Esophagus squamous epithelium (tissue), 5 donors: ENCODE measurements at regions not wholly inside any gene's neighbourhood (a gene's known extent, or its start where the extent isn't known, plus 50 kb on each side); places are given as distances from the start of the nearest gene placed in this dataset.

Source experiments
- DNase-seq: peaks from one replicate; lab custom pipeline; 2025; lab: John Stamatoyannopoulos, UW
- H3K27ac ChIP-seq, 4 donors: fragments of 200-600 bp; sonication (generic); one replicate each; pipeline ENCODE4 v1.5.1; 2016 to 2019; ENCODE audit warnings: mild to moderate bottlenecking in 1 of 4
- H3K27me3 ChIP-seq, 4 donors: fragments of 200-600 bp; sonication (generic); 1 replicate in 3 of 4; 2 replicates in 1 of 4; pipeline versions ENCODE4 v1.5.1 to v1.6.0; 2017 to 2021; ENCODE audit warnings: antibody characterized with exemption in 1 of 4
- H3K36me3 ChIP-seq, 3 donors: fragments of 200-600 bp; sonication (generic); one replicate each; pipeline ENCODE4 v1.5.1; 2016 to 2019
- H3K4me1 ChIP-seq, 3 donors: fragments of 200-600 bp; sonication (generic); one replicate each; pipeline ENCODE4 v1.5.1; 2017 to 2019
- H3K4me3 ChIP-seq, 4 donors: fragments of 200-600 bp; sonication (generic); 1 replicate in 3 of 4; 2 replicates in 1 of 4; pipeline ENCODE4 v1.5.1; 2016 to 2019; ENCODE audit warnings: mild to moderate bottlenecking in 2 of 4, moderate library complexity in 1 of 4
- H3K9me3 ChIP-seq, 3 donors: fragments of 200-600 bp; sonication (generic); one replicate each; pipeline ENCODE4 v1.5.1; 2016 to 2019
- CTCF ChIP-seq, 6 experiments: fragments of 450-650 bp in 4 of 6; fragments of 200-600 bp in 2 of 6; sonication (generic) in 2 of 6; IDR thresholded peaks; one replicate each; pipeline ENCODE4 v1.5.1; 2016 to 2019; ENCODE audit warnings: antibody characterized with exemption in 6 of 6, mild to moderate bottlenecking in 4 of 6, moderate library complexity in 4 of 6
- POLR2A ChIP-seq, 4 donors: fragments of 450-650 bp; IDR thresholded peaks; one replicate each; pipeline ENCODE4 v1.6.1; 2017; ENCODE audit warnings: antibody characterized with exemption in 4 of 4, mild to moderate bottlenecking in 4 of 4, moderate library complexity in 3 of 4
- WGBS, 2 donors: methylation state at CpG; one replicate each; pipeline ENCODE4 v1.1.5; 2018; 5-methylcytosine and 5-hydroxymethylcytosine counted together
- intact Hi-C: fragments of 100-400 bp; cut with DNase I; formaldehyde crosslinking; loops from one replicate; pipeline ENCODE4 v1.15.0; 2022
- donor health status: DM: yes; HTN: yes; CAD: no.

- 56 to 60% methylated on average over 3 of the region's 3 CpGs for WGBS, 2 donors
Measured at GRCh38 chr3:187618722-187619121, 51.5 kb downstream of the SST start.

GRCh38 chr3:187617213-187617612 is 53.0 kb downstream of the SST start:
- WGBS, 2 donors, result 72 to 73% methylated on average over 8 of the region's 8 CpGs
- DNase-seq, result no peak
- H3K4me3 ChIP-seq, result no peak overlapping the region
- H3K9me3 ChIP-seq, result no peaks in the 10 kb centered on the region
- intact Hi-C loops, result no loop called here
- no peak overlapping the region for H3K27ac ChIP-seq
- TF ChIP-seq CTCF (IDR thresholded peaks at IDR 0.05) (no peak), POLR2A (IDR thresholded peaks at IDR 0.05) (no peak)
- H3K27me3 ChIP-seq, result peaks cover 0 to 4% (median 0%) of the 10 kb centered on the region in 4 donors
- no peaks in the 10 kb centered on the region for H3K36me3 ChIP-seq
- H3K4me1 ChIP-seq, result no peaks in the 10 kb centered on the region

More at GRCh38 chr3:187618722-187619121, 51.5 kb downstream of the SST start:
- no peak overlapping the region for H3K27ac ChIP-seq
- H3K36me3 ChIP-seq, result no peaks in the 10 kb centered on the region
- H3K4me3 ChIP-seq, result no peak overlapping the region
- intact Hi-C loops, result no loop called here
- no peaks in the 10 kb centered on the region for H3K9me3 ChIP-seq
- peaks cover 0 to 4% (median 0%) of the 10 kb centered on the region in 4 donors for H3K27me3 ChIP-seq
- H3K4me1 ChIP-seq, result no peaks in the 10 kb centered on the region
- DNase-seq, result no peak
- TF ChIP-seq CTCF (IDR thresholded peaks at IDR 0.05) (no peak), POLR2A (IDR thresholded peaks at IDR 0.05) (no peak)

- Histone ChIP-seq H3K36me3 (no peaks in the 10 kb centered on the region), H3K27ac (no peak overlapping the region), H3K9me3 (no peaks in the 10 kb centered on the region), H3K27me3 (peaks cover 0 to 8% (median 0%) of the 10 kb centered on the region in 4 donors), H3K4me1 (no peaks in the 10 kb centered on the region), H3K4me3 (no peak overlapping the region)
- WGBS, 2 donors, result 51 to 52% methylated on average over 4 of the region's 4 CpGs
- TF ChIP-seq CTCF (IDR thresholded peaks at IDR 0.05) (peak; percentile 24 to 68 (median 50)), POLR2A (IDR thresholded peaks at IDR 0.05) (no peak)
- DNase-seq, result no peak
- intact Hi-C loops, result no loop called here
Measured at GRCh38 chr3:187616307-187616972, 53.8 kb downstream of the SST start.

DNA sequence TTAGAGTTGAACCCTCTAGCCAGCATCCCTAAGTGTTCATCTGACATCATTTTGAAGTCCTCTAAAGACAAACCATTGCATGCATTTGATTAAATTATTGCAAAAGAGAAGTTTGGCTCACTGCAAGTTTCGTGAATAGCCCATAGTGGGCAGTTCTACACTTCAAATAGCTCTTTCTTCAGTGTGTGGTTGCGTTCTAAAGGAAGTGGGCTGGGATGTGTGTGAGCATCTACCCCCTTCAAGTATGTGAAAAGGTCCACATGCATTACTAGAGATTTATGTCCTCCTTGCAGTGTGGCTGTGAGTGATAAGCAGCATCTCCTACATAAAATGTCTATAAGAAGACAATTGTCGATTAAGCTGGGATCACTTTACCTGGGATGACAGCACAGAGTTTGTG is 54.6 kb downstream of the SST start:
- TF ChIP-seq POLR2A (IDR thresholded peaks at IDR 0.05), result no peak
- TF ChIP-seq CTCF (IDR thresholded peaks at IDR 0.05), result no peak
- Histone ChIP-seq H3K4me3 (no peak overlapping the region), H3K27me3 (peaks cover 0 to 8% (median 0%) of the 10 kb centered on the region in 4 donors), H3K36me3 (no peaks in the 10 kb centered on the region), H3K4me1 (no peaks in the 10 kb centered on the region), H3K9me3 (no peaks in the 10 kb centered on the region), H3K27ac (no peak overlapping the region)
- intact Hi-C loops, result no loop called here
- DNase-seq, result no peak
- WGBS, 2 donors, result 64 to 67% methylated on average over 3 of the region's 3 CpGs

GRCh38 chr3:187612656-187613055 is 57.5 kb downstream of the SST start:
- no peaks in the 10 kb centered on the region for H3K36me3 ChIP-seq
- no peaks in the 10 kb centered on the region for H3K4me1 ChIP-seq
- DNase-seq, result no peak
- no peak overlapping the region for H3K27ac ChIP-seq
- no peak overlapping the region for H3K4me3 ChIP-seq
- 19 to 42% methylated on average over 1 of the region's 1 CpG for WGBS, 2 donors
- intact Hi-C loops, result no loop called here
- H3K9me3 ChIP-seq, result no peaks in the 10 kb centered on the region
- H3K27me3 ChIP-seq, result peaks cover 0 to 29% (median 0%) of the 10 kb centered on the region in 4 donors
- no peak for TF ChIP-seq CTCF (IDR thresholded peaks at IDR 0.05)
- no peak for TF ChIP-seq POLR2A (IDR thresholded peaks at IDR 0.05)
